Natural killer cell (primary cell): ENCODE measurements at regions not wholly inside any gene's neighbourhood (a gene's known extent, or its start where the extent isn't known, plus 50 kb on each side); places are given as distances from the start of the nearest gene placed in this dataset.
A peak's percentile ranks its signal among the peaks of the same experiment; 100 is the strongest.

Experiments used
- ATAC-seq, 3 donors: fragments of 150-1000 bp in 2 of 3; fragments of 200-7000 bp in 1 of 3; cut with Tn5 transposase; 1 replicate in 1 of 3; 2 replicates in 2 of 3; pipeline ENCODE4 v1.10.0; 2021; ENCODE audit warnings: mild to moderate bottlenecking in 2 of 3, moderate library complexity in 2 of 3
- DNase-seq, 2 donors: peaks; one replicate each; pipeline versions ENCODE4 v3.0.0 to v3.0.0-alpha.2; 2013 to 2021; ENCODE audit warnings: mixed read lengths in 1 of 2
- H3K27ac ChIP-seq: one replicate; pipeline ENCODE4 v1.5.1; 2013; ENCODE audit warnings: mild to moderate bottlenecking, low read length
- H3K27me3 ChIP-seq: one replicate; pipeline ENCODE4 v1.6.1; 2013; ENCODE audit warnings: low read length; ENCODE audit not compliant: control insufficient read depth, insufficient read depth
- H3K36me3 ChIP-seq: one replicate; pipeline ENCODE4 v1.6.1; 2013; ENCODE audit warnings: low read length; ENCODE audit not compliant: control insufficient read depth, insufficient read depth
- H3K4me1 ChIP-seq: one replicate; pipeline ENCODE4 v1.6.1; 2013; ENCODE audit warnings: low read length; ENCODE audit not compliant: control insufficient read depth, insufficient read depth
- H3K4me3 ChIP-seq: one replicate; pipeline ENCODE4 v1.5.1; 2013; ENCODE audit warnings: low read length
- H3K9me3 ChIP-seq: one replicate; pipeline ENCODE4 v1.6.1; 2013; ENCODE audit warnings: low read length; ENCODE audit not compliant: control insufficient read depth, insufficient read depth
- H3K27ac Mint-ChIP-seq, 2 donors: one replicate each; pipeline ENCODE4 v1.8.0; 2022; ENCODE audit warnings: mild to moderate bottlenecking in 2 of 2, mixed read lengths in 2 of 2, moderate library complexity in 1 of 2
- H3K27me3 Mint-ChIP-seq, 2 donors: one replicate each; pipeline ENCODE4 v1.8.0; 2022; ENCODE audit warnings: low read depth in 2 of 2, mixed read lengths in 2 of 2
- H3K36me3 Mint-ChIP-seq: one replicate; pipeline ENCODE4 v1.8.0; 2022; ENCODE audit warnings: mixed read lengths
- H3K4me1 Mint-ChIP-seq, 2 donors: one replicate each; pipeline ENCODE4 v1.8.0; 2022; ENCODE audit warnings: mixed read lengths in 2 of 2
- H3K4me3 Mint-ChIP-seq: one replicate; pipeline ENCODE4 v1.8.0; 2022; ENCODE audit warnings: mild to moderate bottlenecking, moderate library complexity, mixed read lengths
- H3K9me3 Mint-ChIP-seq, 2 donors: one replicate each; pipeline ENCODE4 v1.8.0; 2022; ENCODE audit warnings: mixed read lengths in 2 of 2
- WGBS: methylation state at CpG from one replicate; pipeline ENCODE4 v1.1.7; 2013; ENCODE audit warnings: missing lambda C conversion rate; ENCODE audit not compliant: insufficient coverage; 5-methylcytosine and 5-hydroxymethylcytosine counted together
- intact Hi-C: fragments of 100-400 bp; cut with micrococcal nuclease; formaldehyde crosslinking; loops from one replicate; pipeline ENCODE4 v1.14.2; 2022
- TF ChIP-seq, protein P1 (sequence below): fragments of 200-600 bp; IDR thresholded peaks from one replicate; pipeline ENCODE4 v1.8.0; 2022; ENCODE audit warnings: antibody characterized with exemption

DNA sequence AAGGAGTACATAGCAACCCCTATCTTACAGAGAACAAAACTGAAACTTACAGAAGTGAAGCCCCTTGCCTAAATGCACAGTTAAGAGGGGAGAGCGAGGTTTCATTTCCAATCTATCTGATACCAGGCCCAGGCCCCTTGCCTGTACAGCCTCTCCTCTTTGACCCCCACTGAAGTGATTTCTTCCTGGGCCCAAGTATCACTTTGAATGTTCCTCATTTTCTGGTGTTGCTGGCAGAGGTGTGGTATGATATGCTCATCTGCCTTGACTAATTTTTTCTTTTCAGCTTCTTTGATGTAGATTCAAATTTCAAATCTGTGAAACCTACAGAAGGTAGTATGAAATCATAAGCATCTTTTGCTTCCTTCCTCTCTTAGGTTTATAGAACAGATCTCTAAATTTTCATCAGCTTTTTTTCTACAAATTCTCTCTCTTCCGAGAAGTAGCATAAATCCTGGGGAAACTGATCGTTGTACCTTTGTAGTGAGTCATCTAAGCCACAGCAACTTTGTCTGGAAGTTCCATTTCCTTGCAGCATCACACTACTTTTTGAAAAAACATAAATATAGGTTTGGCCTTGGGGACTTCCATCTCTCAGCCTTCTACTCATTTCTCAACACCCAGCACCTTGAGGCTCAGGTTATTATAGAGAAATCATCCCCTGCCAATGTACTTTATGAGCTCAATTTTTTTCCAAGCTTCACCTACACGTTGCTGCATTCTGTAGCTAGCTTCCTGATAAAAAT is 402.4 kb upstream of the PTGER4 start:
- H3K4me1 ChIP-seq, result peaks cover 2% of the 10 kb centered on the region
- H3K27ac ChIP-seq, result no peak overlapping the region
- no peak for ATAC-seq
- H3K4me3 ChIP-seq, result no peak overlapping the region
- H3K27ac Mint-ChIP-seq, result no peak overlapping the region
- peak in 1 of 2 donors; percentile 37 for DNase-seq
- H3K9me3 ChIP-seq, result no peaks in the 10 kb centered on the region
- H3K36me3 ChIP-seq, result no peaks in the 10 kb centered on the region
- H3K36me3 Mint-ChIP-seq, result no peaks in the 10 kb centered on the region
- intact Hi-C loops, result no loop called here
- no peaks in the 10 kb centered on the region for H3K9me3 Mint-ChIP-seq
- H3K4me1 Mint-ChIP-seq, result peaks cover 11 to 16% of the 10 kb centered on the region in 2 donors
- no peaks in the 10 kb centered on the region for H3K27me3 ChIP-seq
- TF ChIP-seq, protein P1, sequence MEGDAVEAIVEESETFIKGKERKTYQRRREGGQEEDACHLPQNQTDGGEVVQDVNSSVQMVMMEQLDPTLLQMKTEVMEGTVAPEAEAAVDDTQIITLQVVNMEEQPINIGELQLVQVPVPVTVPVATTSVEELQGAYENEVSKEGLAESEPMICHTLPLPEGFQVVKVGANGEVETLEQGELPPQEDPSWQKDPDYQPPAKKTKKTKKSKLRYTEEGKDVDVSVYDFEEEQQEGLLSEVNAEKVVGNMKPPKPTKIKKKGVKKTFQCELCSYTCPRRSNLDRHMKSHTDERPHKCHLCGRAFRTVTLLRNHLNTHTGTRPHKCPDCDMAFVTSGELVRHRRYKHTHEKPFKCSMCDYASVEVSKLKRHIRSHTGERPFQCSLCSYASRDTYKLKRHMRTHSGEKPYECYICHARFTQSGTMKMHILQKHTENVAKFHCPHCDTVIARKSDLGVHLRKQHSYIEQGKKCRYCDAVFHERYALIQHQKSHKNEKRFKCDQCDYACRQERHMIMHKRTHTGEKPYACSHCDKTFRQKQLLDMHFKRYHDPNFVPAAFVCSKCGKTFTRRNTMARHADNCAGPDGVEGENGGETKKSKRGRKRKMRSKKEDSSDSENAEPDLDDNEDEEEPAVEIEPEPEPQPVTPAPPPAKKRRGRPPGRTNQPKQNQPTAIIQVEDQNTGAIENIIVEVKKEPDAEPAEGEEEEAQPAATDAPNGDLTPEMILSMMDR, result no peak
- WGBS, result 66% methylated on average over 4 of the region's 4 CpGs
- no peaks in the 10 kb centered on the region for H3K27me3 Mint-ChIP-seq
- H3K4me3 Mint-ChIP-seq, result no peak overlapping the region

DNA sequence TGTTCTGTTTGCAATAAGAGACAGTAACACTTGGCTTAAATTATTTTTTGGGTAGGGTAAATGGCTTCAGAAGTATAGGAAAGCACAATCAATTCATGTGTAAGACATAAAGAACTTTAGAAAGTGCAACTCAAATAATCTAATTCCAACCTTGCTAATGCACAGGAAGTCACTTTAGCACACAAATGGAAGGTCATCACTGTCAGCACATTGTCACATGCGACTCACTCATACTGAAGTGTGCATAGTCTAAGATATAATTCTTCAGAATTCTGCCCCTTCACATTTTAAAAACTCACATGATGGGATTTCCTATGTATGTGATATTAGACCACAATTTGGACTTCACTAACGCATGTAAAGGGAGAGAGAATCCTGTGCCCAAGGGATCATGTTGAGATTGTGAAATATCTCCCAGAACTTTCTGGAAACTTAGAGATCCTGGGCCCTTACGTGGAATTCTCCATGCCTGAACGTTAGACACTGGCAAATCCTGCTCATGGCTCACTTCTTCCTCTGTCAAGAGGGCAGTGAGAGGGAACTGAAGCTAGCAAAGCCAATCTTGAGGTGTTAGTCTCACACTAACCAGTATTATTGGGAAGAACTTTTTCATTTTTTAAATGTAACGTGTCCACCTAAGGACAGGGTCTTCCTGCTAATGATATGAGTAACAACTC is 403.2 kb upstream of the PTGER4 start:
- H3K27ac Mint-ChIP-seq, result no peak overlapping the region
- H3K27me3 Mint-ChIP-seq, result no peaks in the 10 kb centered on the region
- intact Hi-C loops, result no loop called here
- peaks cover 11 to 16% of the 10 kb centered on the region in 2 donors for H3K4me1 Mint-ChIP-seq
- Histone ChIP-seq H3K36me3 (no peaks in the 10 kb centered on the region), H3K27me3 (no peaks in the 10 kb centered on the region), H3K9me3 (no peaks in the 10 kb centered on the region), H3K4me3 (no peak overlapping the region), H3K27ac (no peak overlapping the region), H3K4me1 (peaks cover 2% of the 10 kb centered on the region)
- ATAC-seq (no peak), DNase-seq (no peak)
- no peaks in the 10 kb centered on the region for H3K9me3 Mint-ChIP-seq
- H3K36me3 Mint-ChIP-seq, result no peaks in the 10 kb centered on the region
- H3K4me3 Mint-ChIP-seq, result no peak overlapping the region
- 80% methylated on average over 4 of the region's 5 CpGs for WGBS
- TF ChIP-seq, protein P1, result no peak

DNA sequence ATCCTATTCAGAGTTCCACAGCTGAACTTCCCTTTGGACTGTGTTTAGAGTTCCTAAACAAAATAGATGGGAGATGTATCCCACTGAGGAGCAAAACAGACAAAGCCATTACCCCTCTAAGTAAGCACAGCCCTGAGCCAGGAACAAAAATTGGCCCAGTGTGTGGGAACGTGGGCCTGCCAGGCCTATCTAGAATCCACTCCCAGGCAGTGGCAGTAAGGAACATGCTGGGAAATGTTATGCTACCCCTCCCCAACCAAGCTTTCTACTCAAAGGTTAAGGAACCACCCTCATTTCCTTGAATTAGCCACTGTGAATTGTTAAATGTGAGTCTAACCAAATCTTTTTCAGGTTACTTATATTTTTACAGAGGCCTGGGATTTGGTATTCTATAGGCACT is 405.1 kb upstream of the PTGER4 start:
- H3K4me1 Mint-ChIP-seq, result peaks cover 25 to 29% of the 10 kb centered on the region in 2 donors
- Histone ChIP-seq H3K9me3 (no peaks in the 10 kb centered on the region), H3K27ac (no peak overlapping the region), H3K27me3 (no peaks in the 10 kb centered on the region), H3K36me3 (no peaks in the 10 kb centered on the region), H3K4me3 (no peak overlapping the region), H3K4me1 (peaks cover 2% of the 10 kb centered on the region)
- intact Hi-C loops, result no loop called here
- ATAC-seq (no peak), DNase-seq (no peak)
- no peak overlapping the region for H3K27ac Mint-ChIP-seq
- H3K36me3 Mint-ChIP-seq, result no peaks in the 10 kb centered on the region
- H3K9me3 Mint-ChIP-seq, result no peaks in the 10 kb centered on the region
- no peaks in the 10 kb centered on the region for H3K27me3 Mint-ChIP-seq
- H3K4me3 Mint-ChIP-seq, result no peak overlapping the region
- 89% methylated on average over 1 of the region's 1 CpG for WGBS
- TF ChIP-seq, protein P1, result no peak
